Erythroblast (primary cell): ENCODE measurements at regions not wholly inside any gene's neighbourhood (a gene's known extent, or its start where the extent isn't known, plus 50 kb on each side); places are given as distances from the start of the nearest gene placed in this dataset.

ENCODE experiments used
- GATA1 ChIP-seq: IDR thresholded peaks from 2 replicates; pipeline ENCODE4 v1.6.1; 2011; ENCODE audit warnings: low read depth, mild to moderate bottlenecking, control low read depth, low read length, moderate library complexity
- POLR2A ChIP-seq: IDR thresholded peaks from 2 replicates; pipeline ENCODE4 v1.6.1; 2011; ENCODE audit warnings: mild to moderate bottlenecking, low read length

- TF ChIP-seq POLR2A (no peak), GATA1 (no peak)
Observed at GRCh38 chr7:109639561-109639960, 1069.9 kb downstream of the DNAJB9 start.
